ENCODE measurements at regions not wholly inside any gene's neighbourhood (a gene's known extent, or its start where the extent isn't known, plus 50 kb on each side); places are given as distances from the start of the nearest gene placed in this dataset.

- Histone ChIP-seq H3K9me3 (no peaks in the 10 kb centered on the region), H3K4me1 (no peaks in the 10 kb centered on the region), H3K27ac (no peak overlapping the region), H3K36me3 (no peaks in the 10 kb centered on the region), H3K27me3 (no peaks in the 10 kb centered on the region), H3K4me3 (no peak overlapping the region)
- TF ChIP-seq CTCF (IDR thresholded peaks at IDR 0.05) (no peak), POLR2A (IDR thresholded peaks at IDR 0.05) (no peak)
- intact Hi-C loops (cut with DNase I; ENCODE audit: low total_unique reads): no loop called here
- no peak for DNase-seq
Observed at GRCh38 chr16:5349670-5350517, 252.3 kb upstream of the EEF2KMT start.

- H3K4me3 ChIP-seq: no peak overlapping the region
- no peak overlapping the region for H3K27ac ChIP-seq
- no peaks in the 10 kb centered on the region for H3K27me3 ChIP-seq
- intact Hi-C loops (cut with DNase I; ENCODE audit: low total_unique reads): no loop called here
- H3K4me1 ChIP-seq: no peaks in the 10 kb centered on the region
- H3K9me3 ChIP-seq: no peaks in the 10 kb centered on the region
- TF ChIP-seq CTCF (IDR thresholded peaks at IDR 0.05) (no peak), POLR2A (IDR thresholded peaks at IDR 0.05) (no peak)
- no peaks in the 10 kb centered on the region for H3K36me3 ChIP-seq
- no peak for DNase-seq
Observed at GRCh38 chr16:5349101-5349500, 251.5 kb upstream of the EEF2KMT start.

GRCh38 chr16:5347561-5347960 lies 250.0 kb upstream of the EEF2KMT start:
- no peaks in the 10 kb centered on the region for H3K9me3 ChIP-seq
- no peaks in the 10 kb centered on the region for H3K36me3 ChIP-seq
- intact Hi-C loops (cut with DNase I; ENCODE audit: low total_unique reads): no loop called here
- H3K4me3 ChIP-seq: no peak overlapping the region
- H3K4me1 ChIP-seq: no peaks in the 10 kb centered on the region
- H3K27ac ChIP-seq: no peak overlapping the region
- TF ChIP-seq POLR2A (IDR thresholded peaks at IDR 0.05) (no peak), CTCF (IDR thresholded peaks at IDR 0.05) (no peak)
- DNase-seq: no peak
- no peaks in the 10 kb centered on the region for H3K27me3 ChIP-seq

GRCh38 chr16:5336941-5337340 lies 239.3 kb upstream of the EEF2KMT start:
- H3K27ac ChIP-seq: no peak overlapping the region
- H3K4me3 ChIP-seq: no peak overlapping the region
- no peaks in the 10 kb centered on the region for H3K27me3 ChIP-seq
- no peak for DNase-seq
- H3K4me1 ChIP-seq: no peaks in the 10 kb centered on the region
- intact Hi-C loops (cut with DNase I; ENCODE audit: low total_unique reads): no loop called here
- no peaks in the 10 kb centered on the region for H3K9me3 ChIP-seq
- TF ChIP-seq CTCF (IDR thresholded peaks at IDR 0.05) (no peak), POLR2A (IDR thresholded peaks at IDR 0.05) (no peak)
- no peaks in the 10 kb centered on the region for H3K36me3 ChIP-seq

GRCh38 chr16:5333991-5334390 lies 236.4 kb upstream of the EEF2KMT start:
- TF ChIP-seq CTCF (IDR thresholded peaks at IDR 0.05) (no peak), POLR2A (IDR thresholded peaks at IDR 0.05) (no peak)

More at GRCh38 chr16:5333991-5334390, 236.4 kb upstream of the EEF2KMT start:
- no peak overlapping the region for H3K4me3 ChIP-seq
- H3K27me3 ChIP-seq: no peaks in the 10 kb centered on the region
- no peaks in the 10 kb centered on the region for H3K36me3 ChIP-seq
- H3K4me1 ChIP-seq: no peaks in the 10 kb centered on the region
- H3K9me3 ChIP-seq: no peaks in the 10 kb centered on the region
- H3K27ac ChIP-seq: no peak overlapping the region
- no peak for DNase-seq
- intact Hi-C loops (cut with DNase I; ENCODE audit: low total_unique reads): no loop called here

Measured in uterus (tissue), 3 donors.